GM23338 (cell line): ENCODE measurements at regions not wholly inside any gene's neighbourhood (a gene's known extent, or its start where the extent isn't known, plus 50 kb on each side); places are given as distances from the start of the nearest gene placed in this dataset.

Experiments used
- EZH2 ChIP-seq: fragments of 200-600 bp; sonication (generic); IDR thresholded peaks from one replicate; pipeline ENCODE4 v1.8.0; 2017; ENCODE audit warnings: antibody characterized with exemption, mild to moderate bottlenecking, low read depth; ENCODE audit not compliant: unreplicated experiment
- POLR2AphosphoS5 ChIP-seq: IDR thresholded peaks from 2 replicates; pipeline ENCODE4 v1.6.1; 2016; ENCODE audit warnings: antibody characterized with exemption, low read depth
- TF ChIP-seq, protein P1 (sequence below), 2 experiments: fragments of 200-600 bp in 1 of 2; sonication (generic) in 1 of 2; conservative IDR thresholded peaks; 2 replicates each; pipeline versions ENCODE4 v1.5.1 to v1.6.1; 2016 to 2017; ENCODE audit warnings: antibody characterized with exemption in 2 of 2, low read depth in 2 of 2, mild to moderate bottlenecking in 2 of 2, moderate library complexity in 1 of 2

DNA sequence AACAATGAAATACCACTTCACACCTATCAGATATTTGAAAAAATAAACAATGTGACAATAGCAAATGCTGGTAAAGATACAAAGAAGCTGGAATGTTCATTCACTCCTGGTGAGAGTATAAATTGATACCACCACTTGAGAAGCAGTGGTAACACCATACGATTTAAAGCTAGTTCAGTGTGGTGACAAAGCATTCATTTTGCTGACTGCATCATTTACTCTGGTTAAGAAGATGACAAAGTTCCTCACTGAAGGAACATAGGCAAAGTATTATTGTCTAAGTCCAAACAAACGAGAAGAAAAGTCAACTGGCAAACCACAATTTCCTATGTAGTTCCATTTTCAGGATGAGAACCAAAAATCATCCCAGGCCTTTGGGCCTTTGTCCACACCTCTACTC is 102.5 kb downstream of the GEMIN8 start:
- TF ChIP-seq, protein P1, sequence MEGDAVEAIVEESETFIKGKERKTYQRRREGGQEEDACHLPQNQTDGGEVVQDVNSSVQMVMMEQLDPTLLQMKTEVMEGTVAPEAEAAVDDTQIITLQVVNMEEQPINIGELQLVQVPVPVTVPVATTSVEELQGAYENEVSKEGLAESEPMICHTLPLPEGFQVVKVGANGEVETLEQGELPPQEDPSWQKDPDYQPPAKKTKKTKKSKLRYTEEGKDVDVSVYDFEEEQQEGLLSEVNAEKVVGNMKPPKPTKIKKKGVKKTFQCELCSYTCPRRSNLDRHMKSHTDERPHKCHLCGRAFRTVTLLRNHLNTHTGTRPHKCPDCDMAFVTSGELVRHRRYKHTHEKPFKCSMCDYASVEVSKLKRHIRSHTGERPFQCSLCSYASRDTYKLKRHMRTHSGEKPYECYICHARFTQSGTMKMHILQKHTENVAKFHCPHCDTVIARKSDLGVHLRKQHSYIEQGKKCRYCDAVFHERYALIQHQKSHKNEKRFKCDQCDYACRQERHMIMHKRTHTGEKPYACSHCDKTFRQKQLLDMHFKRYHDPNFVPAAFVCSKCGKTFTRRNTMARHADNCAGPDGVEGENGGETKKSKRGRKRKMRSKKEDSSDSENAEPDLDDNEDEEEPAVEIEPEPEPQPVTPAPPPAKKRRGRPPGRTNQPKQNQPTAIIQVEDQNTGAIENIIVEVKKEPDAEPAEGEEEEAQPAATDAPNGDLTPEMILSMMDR (conservative IDR thresholded peaks at IDR 0.05; ENCODE audit: low read depth in 2 of 2) = no peak
- TF ChIP-seq POLR2AphosphoS5 (no peak), EZH2 (no peak)
